GM12864 (cell line): ENCODE measurements at regions not wholly inside any gene's neighbourhood (a gene's known extent, or its start where the extent isn't known, plus 50 kb on each side); places are given as distances from the start of the nearest gene placed in this dataset.
"Not testable (repeated sequence)": the region's sequence is repeated elsewhere in the genome, so short reads cannot be mapped to it uniquely, and the experiment has no call there.

Experiments used
- DNase-seq: peaks from one replicate; pipeline ENCODE4 v3.0.0-alpha.2; 2011; ENCODE audit warnings: low read depth
- H3K4me3 ChIP-seq: 2 replicates; pipeline ENCODE4 v1.5.1; 2011; ENCODE audit warnings: mild to moderate bottlenecking, low read depth, low read length, control low read depth
- CTCF ChIP-seq: IDR thresholded peaks from 2 replicates; pipeline ENCODE4 v1.5.1; 2011; ENCODE audit warnings: low read depth, mild to moderate bottlenecking, moderate library complexity, low read length, control low read depth, inconsistent platforms; ENCODE audit errors: missing control alignments

- no peak overlapping the region for H3K4me3 ChIP-seq
These were observed 146.4 kb upstream of the TAS2R1 start for GRCh38 chr5:9776525-9776924.

GRCh38 chr5:9775339-9775738 is 145.2 kb upstream of the TAS2R1 start:
- no peak for TF ChIP-seq CTCF
- no peak overlapping the region for H3K4me3 ChIP-seq
- no peak for DNase-seq

More at GRCh38 chr5:9776525-9776924, 146.4 kb upstream of the TAS2R1 start:
- no peak for TF ChIP-seq CTCF
- no peak for DNase-seq

- H3K4me3 ChIP-seq: no peak overlapping the region
- no peak for TF ChIP-seq CTCF
- DNase-seq: no peak
These were observed 144.4 kb upstream of the TAS2R1 start for GRCh38 chr5:9774472-9775079.

GRCh38 chr5:9771079-9771478 is 140.9 kb upstream of the TAS2R1 start:
- no peak for TF ChIP-seq CTCF
- H3K4me3 ChIP-seq: no peak overlapping the region
- no peak for DNase-seq

GRCh38 chr5:9766581-9766980 is 136.4 kb upstream of the TAS2R1 start:
- DNase-seq: no peak
- no peak for TF ChIP-seq CTCF
- no peak overlapping the region for H3K4me3 ChIP-seq

GRCh38 chr5:9765419-9766140 is 135.4 kb upstream of the TAS2R1 start:
- no peak overlapping the region for H3K4me3 ChIP-seq
- TF ChIP-seq CTCF: no peak
- no peak for DNase-seq

- no peak for TF ChIP-seq CTCF
- no peak for DNase-seq
- H3K4me3 ChIP-seq: no peak overlapping the region
These were observed 131.6 kb upstream of the TAS2R1 start for GRCh38 chr5:9761706-9762105.

- H3K4me3 ChIP-seq, DNase-seq: not testable (repeated sequence)
These were observed 122.5 kb upstream of the TAS2R1 start for GRCh38 chr5:9752670-9753069.
